Sigmoid colon (tissue), 6 donors: ENCODE measurements at regions not wholly inside any gene's neighbourhood (a gene's known extent, or its start where the extent isn't known, plus 50 kb on each side); places are given as distances from the start of the nearest gene placed in this dataset.

Source experiments
- DNase-seq: peaks from one replicate; pipeline ENCODE4 v3.0.0-alpha.2; 2019
- H3K27ac ChIP-seq, 4 donors: fragments of 200-600 bp; sonication (generic); one replicate each; pipeline ENCODE4 v1.5.1; 2016 to 2019; ENCODE audit warnings: mild to moderate bottlenecking in 1 of 4
- H3K27me3 ChIP-seq, 3 donors: fragments of 200-600 bp; sonication (generic); one replicate each; pipeline ENCODE4 v1.5.1; 2019; ENCODE audit warnings: mild to moderate bottlenecking in 1 of 3
- H3K36me3 ChIP-seq, 4 donors: fragments of 200-600 bp; sonication (generic); one replicate each; pipeline ENCODE4 v1.5.1; 2016 to 2019
- H3K4me1 ChIP-seq, 4 donors: fragments of 200-600 bp; sonication (generic); one replicate each; pipeline ENCODE4 v1.5.1; 2017 to 2019
- H3K4me3 ChIP-seq, 4 donors: fragments of 200-600 bp; sonication (generic); one replicate each; pipeline ENCODE4 v1.5.1; 2017 to 2019; ENCODE audit warnings: mild to moderate bottlenecking in 2 of 4, moderate library complexity in 1 of 4
- H3K9me3 ChIP-seq, 4 donors: fragments of 200-600 bp in 3 of 4; sonication (generic) in 3 of 4; one replicate each; pipeline versions ENCODE4 v1.5.1 to v1.6.1; 2013 to 2019
- CTCF ChIP-seq, 4 experiments: fragments of 450-650 bp in 3 of 4; fragments of 200-600 bp in 1 of 4; IDR thresholded peaks; one replicate each; pipeline ENCODE4 v1.5.1; 2016 to 2019; ENCODE audit warnings: antibody characterized with exemption in 4 of 4, mild to moderate bottlenecking in 3 of 4, moderate library complexity in 2 of 4
- EP300 ChIP-seq, 4 donors: sonication (generic); formaldehyde crosslinking; IDR thresholded peaks; one replicate each; pipeline ENCODE4 v1.6.1; 2017; ENCODE audit warnings: antibody characterized with exemption in 4 of 4
- POLR2A ChIP-seq, 2 donors: fragments of 450-650 bp; IDR thresholded peaks; one replicate each; pipeline ENCODE4 v1.6.1; 2016; ENCODE audit warnings: antibody characterized with exemption in 2 of 2, mild to moderate bottlenecking in 2 of 2, moderate library complexity in 2 of 2
- POLR2AphosphoS5 ChIP-seq, 4 donors: sonication (generic); formaldehyde crosslinking; IDR thresholded peaks; one replicate each; pipeline ENCODE4 v1.6.1; 2017; ENCODE audit warnings: antibody characterized with exemption in 4 of 4
- WGBS, 2 donors: extraction: QIAGEN DNeasy Blood & Tissue Kit; methylation state at CpG; one replicate each; pipeline ENCODE4 v1.1.7; 2013; 5-methylcytosine and 5-hydroxymethylcytosine counted together
- intact Hi-C: fragments of 100-400 bp; cut with DNase I; formaldehyde crosslinking; loops from one replicate; pipeline ENCODE4 v1.15.1; 2023
- donor health status: healthy with polysubstance abuse.
- donor health status: healthy.

GRCh38 chr7:46212425-46213153, 291.5 kb upstream of the IGFBP3 start:
- Histone ChIP-seq H3K27ac (no peak overlapping the region), H3K36me3 (no peaks in the 10 kb centered on the region), H3K9me3 (no peaks in the 10 kb centered on the region), H3K4me3 (no peak overlapping the region), H3K4me1 (no peaks in the 10 kb centered on the region), H3K27me3 (no peaks in the 10 kb centered on the region)
- 64 to 82% methylated on average over 8 of the region's 8 CpGs for WGBS, 2 donors
- DNase-seq = no peak
- TF ChIP-seq POLR2AphosphoS5 (IDR thresholded peaks at IDR 0.05) = no peak
- TF ChIP-seq CTCF (IDR thresholded peaks at IDR 0.05) = no peak
- no peak for TF ChIP-seq EP300 (IDR thresholded peaks at IDR 0.05)
- TF ChIP-seq POLR2A (IDR thresholded peaks at IDR 0.05) = no peak
- intact Hi-C loops = no loop called here

DNA sequence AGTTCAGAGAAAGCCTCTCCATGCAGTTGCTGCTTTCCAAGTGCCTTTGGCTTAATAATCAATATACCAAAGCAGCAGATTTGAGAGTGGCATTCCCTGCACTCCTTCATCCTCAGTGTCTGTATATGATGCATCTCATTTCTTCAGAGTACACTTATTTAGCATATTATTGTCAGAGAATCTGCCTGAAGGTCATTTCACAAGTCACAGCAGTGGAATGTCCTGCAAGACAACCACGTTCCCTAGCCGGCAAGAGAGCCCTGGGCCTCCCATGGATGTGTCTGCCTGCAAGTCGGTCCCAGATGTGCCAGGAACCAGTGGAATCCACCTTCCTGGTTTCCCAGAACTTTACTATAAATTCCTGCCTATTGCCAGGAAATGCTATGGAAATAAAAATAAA, 289.4 kb upstream of the IGFBP3 start:
- intact Hi-C loops = no loop called here
- TF ChIP-seq EP300 (IDR thresholded peaks at IDR 0.05) (no peak), POLR2A (IDR thresholded peaks at IDR 0.05) (no peak), CTCF (IDR thresholded peaks at IDR 0.05) (no peak)
- Histone ChIP-seq H3K36me3 (no peaks in the 10 kb centered on the region), H3K4me3 (no peak overlapping the region), H3K9me3 (no peaks in the 10 kb centered on the region), H3K27me3 (no peaks in the 10 kb centered on the region), H3K4me1 (no peaks in the 10 kb centered on the region), H3K27ac (no peak overlapping the region)
- DNase-seq = no peak
- 80 to 87% methylated on average over 3 of the region's 3 CpGs for WGBS, 2 donors

DNA sequence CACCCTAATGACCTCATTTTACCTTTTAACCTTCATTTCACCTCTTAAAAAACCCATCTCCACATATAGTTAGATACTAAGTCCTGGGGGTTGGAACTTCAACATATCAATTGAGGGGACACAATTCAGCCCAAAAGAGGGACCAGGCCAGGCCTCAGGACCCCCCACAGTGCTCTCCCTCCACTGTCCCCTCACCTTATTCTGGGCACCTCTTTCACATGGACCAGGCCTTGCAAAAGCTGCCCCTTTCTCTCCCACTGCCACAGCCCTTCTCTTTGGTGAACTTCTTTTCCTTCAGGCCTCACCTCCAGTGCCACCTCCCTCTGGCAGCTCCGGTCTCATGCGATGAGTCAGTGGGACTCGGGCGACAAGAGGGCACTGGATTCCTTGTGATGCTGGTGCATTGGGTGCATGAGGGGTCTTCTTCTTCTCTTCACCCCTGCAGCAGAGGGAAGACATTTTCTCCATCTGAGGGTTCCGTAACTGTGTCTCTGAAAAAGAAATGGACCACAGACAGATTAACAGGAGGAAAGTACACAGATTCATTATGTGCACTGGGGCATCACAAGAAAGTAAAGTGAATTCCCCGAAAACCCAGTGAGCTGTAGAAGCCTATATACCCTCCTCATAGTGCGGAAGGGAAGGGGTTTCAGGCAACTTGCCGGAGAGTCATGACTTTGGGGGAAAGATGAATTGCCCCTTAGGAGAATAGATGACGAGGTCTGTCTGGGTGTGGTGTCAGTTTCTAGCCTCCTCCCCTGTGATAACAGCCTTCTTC, 288.7 kb upstream of the IGFBP3 start:
- WGBS, 2 donors = 91 to 95% methylated on average over 9 of the region's 9 CpGs
- Histone ChIP-seq H3K4me1 (no peaks in the 10 kb centered on the region), H3K27ac (no peak overlapping the region), H3K4me3 (no peak overlapping the region), H3K36me3 (no peaks in the 10 kb centered on the region), H3K27me3 (no peaks in the 10 kb centered on the region), H3K9me3 (no peaks in the 10 kb centered on the region)
- DNase-seq = no peak
- no peak for TF ChIP-seq POLR2AphosphoS5 (IDR thresholded peaks at IDR 0.05)
- TF ChIP-seq CTCF (IDR thresholded peaks at IDR 0.05) = no peak
- TF ChIP-seq POLR2A (IDR thresholded peaks at IDR 0.05) = no peak
- TF ChIP-seq EP300 (IDR thresholded peaks at IDR 0.05) = no peak
- intact Hi-C loops = no loop called here

GRCh38 chr7:46208635-46209525, 287.8 kb upstream of the IGFBP3 start:
- no peaks in the 10 kb centered on the region for H3K27me3 ChIP-seq
- no peaks in the 10 kb centered on the region for H3K9me3 ChIP-seq
- intact Hi-C loops = no loop called here
- no peak overlapping the region for H3K4me3 ChIP-seq
- 67 to 80% methylated on average over 12 of the region's 12 CpGs for WGBS, 2 donors
- no peak overlapping the region for H3K27ac ChIP-seq
- H3K4me1 ChIP-seq = no peaks in the 10 kb centered on the region
- no peaks in the 10 kb centered on the region for H3K36me3 ChIP-seq
- DNase-seq = no peak
- TF ChIP-seq EP300 (IDR thresholded peaks at IDR 0.05) = no peak
- TF ChIP-seq POLR2AphosphoS5 (IDR thresholded peaks at IDR 0.05) = no peak
- no peak for TF ChIP-seq POLR2A (IDR thresholded peaks at IDR 0.05)
- TF ChIP-seq CTCF (IDR thresholded peaks at IDR 0.05) = no peak
